Testis (tissue), 2 donors: ENCODE measurements at regions not wholly inside any gene's neighbourhood (a gene's known extent, or its start where the extent isn't known, plus 50 kb on each side); places are given as distances from the start of the nearest gene placed in this dataset.

Source experiments
- CTCF ChIP-seq, 3 experiments: fragments of 450-650 bp in 2 of 3; fragments of 200-600 bp in 1 of 3; sonication (generic) in 1 of 3; IDR thresholded peaks; one replicate each; pipeline ENCODE4 v1.5.1; 2016 to 2019; ENCODE audit warnings: antibody characterized with exemption in 3 of 3, mild to moderate bottlenecking in 2 of 3, moderate library complexity in 1 of 3
- POLR2A ChIP-seq: fragments of 450-650 bp; IDR thresholded peaks from one replicate; pipeline ENCODE4 v1.6.1; 2017; ENCODE audit warnings: antibody characterized with exemption, mild to moderate bottlenecking, moderate library complexity

GRCh38 chr13:53266757-53267156, 238.1 kb downstream of the OLFM4 start:
- TF ChIP-seq CTCF (IDR thresholded peaks at IDR 0.05): no peak
- TF ChIP-seq POLR2A: no peak
